Left lung (tissue), 4 donors: ENCODE measurements at regions not wholly inside any gene's neighbourhood (a gene's known extent, or its start where the extent isn't known, plus 50 kb on each side); places are given as distances from the start of the nearest gene placed in this dataset.

Experiments
- ATAC-seq: fragments of 200-7000 bp; cut with Tn5 transposase; one replicate; pipeline ENCODE4 v1.9.1; 2020; ENCODE audit warnings: moderate library complexity
- DNase-seq, 4 donors: peaks; one replicate each; pipeline ENCODE4 v3.0.0-alpha.2; 2013 to 2020
- H3K27ac ChIP-seq, 2 donors: fragments of 200-600 bp; sonication (generic) in 1 of 2; one replicate each; pipeline versions ENCODE4 v1.5.0 to v1.8.0; 2020 to 2021
- H3K27me3 ChIP-seq, 2 donors: fragments of 200-600 bp; sonication (generic) in 1 of 2; one replicate each; pipeline versions ENCODE4 v1.5.0 to v1.8.0; 2020 to 2021
- H3K36me3 ChIP-seq, 2 donors: fragments of 200-600 bp; sonication (generic) in 1 of 2; one replicate each; pipeline versions ENCODE4 v1.5.0 to v1.8.0; 2020 to 2021
- H3K4me1 ChIP-seq, 2 donors: fragments of 200-600 bp; one replicate each; pipeline ENCODE4 v1.8.0; 2021
- H3K4me3 ChIP-seq, 2 donors: fragments of 200-600 bp; sonication (generic) in 1 of 2; one replicate each; pipeline versions ENCODE4 v1.5.0 to v1.8.0; 2020 to 2021; ENCODE audit warnings: mild to moderate bottlenecking in 1 of 2
- H3K9me3 ChIP-seq, 2 donors: fragments of 200-600 bp; sonication (generic) in 1 of 2; one replicate each; pipeline versions ENCODE4 v1.5.0 to v1.8.0; 2020 to 2021
- intact Hi-C, 2 donors: fragments of 100-400 bp; cut with DNase I; formaldehyde crosslinking; loops; one replicate each; pipeline versions ENCODE4 v1.11.2 to v1.14.2; 2022
- TF ChIP-seq, protein P1 (sequence below), 2 donors: fragments of 200-600 bp; sonication (generic) in 1 of 2; IDR thresholded peaks; one replicate each; pipeline versions ENCODE4 v1.5.0 to v1.8.0; 2021; ENCODE audit warnings: antibody characterized with exemption in 2 of 2
- donor health status: DM: no; HTN: yes; CAD: no.
- donor health status: DM: no; HTN: no; CAD: no.

DNA sequence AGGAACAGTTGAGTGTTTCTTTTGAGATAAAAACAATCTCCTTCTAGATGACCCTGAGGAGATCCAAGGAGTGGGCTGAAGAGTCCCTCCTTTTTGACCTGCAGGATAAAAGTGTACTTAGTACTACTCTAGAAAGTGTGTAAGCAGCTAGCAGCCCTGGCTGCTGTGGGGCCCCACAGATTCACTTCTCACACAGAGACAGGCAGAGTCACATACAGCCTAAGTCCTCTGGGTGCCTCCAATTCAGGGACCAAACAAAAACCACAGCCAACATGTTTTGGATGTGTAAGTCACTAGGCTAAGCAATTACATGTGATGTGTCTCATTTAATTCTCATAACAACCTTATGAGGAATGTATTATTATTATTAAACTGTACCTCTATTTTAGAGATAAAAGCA, 97.1 kb downstream of the TMEM100 start:
- TF ChIP-seq, protein P1, sequence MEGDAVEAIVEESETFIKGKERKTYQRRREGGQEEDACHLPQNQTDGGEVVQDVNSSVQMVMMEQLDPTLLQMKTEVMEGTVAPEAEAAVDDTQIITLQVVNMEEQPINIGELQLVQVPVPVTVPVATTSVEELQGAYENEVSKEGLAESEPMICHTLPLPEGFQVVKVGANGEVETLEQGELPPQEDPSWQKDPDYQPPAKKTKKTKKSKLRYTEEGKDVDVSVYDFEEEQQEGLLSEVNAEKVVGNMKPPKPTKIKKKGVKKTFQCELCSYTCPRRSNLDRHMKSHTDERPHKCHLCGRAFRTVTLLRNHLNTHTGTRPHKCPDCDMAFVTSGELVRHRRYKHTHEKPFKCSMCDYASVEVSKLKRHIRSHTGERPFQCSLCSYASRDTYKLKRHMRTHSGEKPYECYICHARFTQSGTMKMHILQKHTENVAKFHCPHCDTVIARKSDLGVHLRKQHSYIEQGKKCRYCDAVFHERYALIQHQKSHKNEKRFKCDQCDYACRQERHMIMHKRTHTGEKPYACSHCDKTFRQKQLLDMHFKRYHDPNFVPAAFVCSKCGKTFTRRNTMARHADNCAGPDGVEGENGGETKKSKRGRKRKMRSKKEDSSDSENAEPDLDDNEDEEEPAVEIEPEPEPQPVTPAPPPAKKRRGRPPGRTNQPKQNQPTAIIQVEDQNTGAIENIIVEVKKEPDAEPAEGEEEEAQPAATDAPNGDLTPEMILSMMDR (IDR thresholded peaks at IDR 0.05): no peak
- Histone ChIP-seq H3K4me3 (no peak overlapping the region), H3K36me3 (no peaks in the 10 kb centered on the region), H3K27ac (peak overlapping the region in 1 of 2 donors; percentile 42), H3K4me1 (no peaks in the 10 kb centered on the region), H3K9me3 (no peaks in the 10 kb centered on the region), H3K27me3 (no peaks in the 10 kb centered on the region)
- DNase-seq (no peak), ATAC-seq (no peak)
- intact Hi-C loops: no loop called here

DNA sequence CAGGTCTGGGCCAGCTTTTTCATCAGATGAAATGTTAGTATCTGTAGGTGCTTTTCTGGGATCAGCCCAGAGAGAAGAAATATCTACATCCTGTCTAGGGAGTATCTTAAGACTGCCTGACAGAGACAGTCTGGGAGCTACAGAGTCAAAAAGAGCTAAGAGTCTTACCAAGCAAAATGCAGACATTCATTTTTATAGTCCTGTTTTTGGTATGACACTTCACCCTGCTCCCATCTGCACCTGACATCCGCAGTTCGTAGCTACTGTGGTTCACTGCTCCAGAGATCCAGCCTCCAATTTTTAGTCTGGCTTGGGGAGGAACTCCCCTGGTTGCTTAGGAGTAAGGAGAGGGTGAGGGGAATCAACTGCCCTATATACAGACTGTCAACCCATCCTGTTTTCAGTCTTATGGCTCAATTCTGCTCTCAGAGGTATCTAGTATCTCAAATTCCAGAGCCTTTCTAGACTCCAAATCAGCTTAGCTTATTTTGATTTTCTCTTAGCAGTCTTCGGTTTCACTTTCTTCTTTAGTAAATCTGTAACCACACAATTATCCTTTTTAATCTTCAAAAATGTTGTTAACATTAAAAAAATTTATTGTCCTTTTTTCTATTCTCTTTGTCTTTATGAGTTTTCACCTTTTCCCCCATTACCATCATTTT, 97.8 kb downstream of the TMEM100 start:
- Histone ChIP-seq H3K9me3 (no peaks in the 10 kb centered on the region), H3K36me3 (no peaks in the 10 kb centered on the region), H3K4me3 (no peak overlapping the region), H3K27ac (peak overlapping the region in 1 of 2 donors; percentile 42), H3K4me1 (no peaks in the 10 kb centered on the region), H3K27me3 (no peaks in the 10 kb centered on the region)
- ATAC-seq: no peak
- TF ChIP-seq, protein P1 (IDR thresholded peaks at IDR 0.05): no peak
- DNase-seq: no peak
- intact Hi-C loops: no loop called here

DNA sequence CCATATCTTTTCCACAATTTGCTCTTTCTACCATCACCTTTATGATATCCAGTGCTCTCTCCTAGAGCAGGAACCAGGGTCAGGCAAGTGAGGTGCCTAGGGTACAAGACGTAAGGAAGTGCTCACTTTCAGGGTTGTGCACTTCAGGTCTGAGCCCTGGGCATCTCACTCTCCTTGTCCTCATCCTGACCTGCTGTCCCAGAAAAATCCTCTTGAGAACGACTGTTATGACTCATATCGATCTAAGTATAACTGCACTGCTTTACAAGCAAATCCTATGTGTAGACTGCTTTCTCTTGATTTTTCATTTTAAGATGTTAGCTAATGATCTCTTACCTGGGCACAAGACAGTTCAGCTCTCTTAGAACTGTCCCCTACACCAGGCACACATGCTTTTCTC, 100.1 kb downstream of the TMEM100 start:
- no peaks in the 10 kb centered on the region for H3K27me3 ChIP-seq
- H3K36me3 ChIP-seq: no peaks in the 10 kb centered on the region
- intact Hi-C loops: no loop called here
- DNase-seq (no peak), ATAC-seq (peak; percentile 55)
- no peaks in the 10 kb centered on the region for H3K4me1 ChIP-seq
- H3K27ac ChIP-seq: peak overlapping the region in 1 of 2 donors; percentile 42
- no peaks in the 10 kb centered on the region for H3K9me3 ChIP-seq
- no peak overlapping the region for H3K4me3 ChIP-seq
- TF ChIP-seq, protein P1 (IDR thresholded peaks at IDR 0.05): no peak

DNA sequence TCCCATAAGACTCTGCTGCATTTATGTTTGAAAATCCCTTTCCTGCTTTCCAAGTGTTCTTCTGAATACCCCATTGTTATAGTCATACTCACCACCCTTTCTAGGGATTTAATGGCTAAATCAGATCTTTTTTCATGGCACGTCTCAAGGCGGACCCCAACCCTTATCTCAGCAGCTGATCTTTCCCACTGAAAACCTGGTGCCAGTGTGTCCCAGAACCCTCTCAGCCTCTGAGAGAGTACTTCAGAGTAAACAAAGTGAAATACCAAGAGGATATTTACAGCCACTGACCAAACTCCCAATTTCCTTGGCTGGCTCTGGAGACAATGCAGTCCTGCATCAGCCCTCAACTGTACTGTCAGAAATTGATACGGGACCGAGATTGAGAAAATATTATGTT, 101.7 kb downstream of the TMEM100 start:
- TF ChIP-seq, protein P1 (IDR thresholded peaks at IDR 0.05): no peak
- H3K27ac ChIP-seq: peak overlapping the region in 1 of 2 donors; percentile 15
- DNase-seq: no peak
- no peaks in the 10 kb centered on the region for H3K27me3 ChIP-seq
- no peak overlapping the region for H3K4me3 ChIP-seq
- H3K36me3 ChIP-seq: no peaks in the 10 kb centered on the region
- no peaks in the 10 kb centered on the region for H3K9me3 ChIP-seq
- H3K4me1 ChIP-seq: no peaks in the 10 kb centered on the region
- intact Hi-C loops: no loop called here
- no peak for ATAC-seq

DNA sequence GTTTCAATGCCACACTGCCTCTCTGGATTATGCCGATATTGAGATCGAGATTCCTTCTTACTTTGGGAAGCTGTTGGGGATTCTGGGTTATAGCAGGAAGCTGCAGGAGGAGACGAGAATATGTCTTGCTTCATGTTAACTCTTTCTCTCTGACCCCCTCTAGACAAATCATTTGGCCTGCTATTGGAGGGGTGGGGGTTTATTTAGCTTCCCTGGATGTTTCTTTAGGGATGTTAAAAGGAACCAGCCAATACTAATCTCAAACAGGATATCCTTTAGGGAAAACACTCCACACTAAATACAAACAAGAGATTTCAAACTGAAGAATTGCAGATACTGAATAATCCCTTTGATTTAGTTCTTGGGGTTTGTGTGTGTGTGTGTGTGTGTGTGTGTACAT, 102.6 kb downstream of the TMEM100 start:
- DNase-seq: no peak
- ATAC-seq: no peak
- Histone ChIP-seq H3K36me3 (no peaks in the 10 kb centered on the region), H3K27ac (peak overlapping the region in 1 of 2 donors; percentile 46), H3K4me3 (no peak overlapping the region), H3K9me3 (no peaks in the 10 kb centered on the region), H3K27me3 (no peaks in the 10 kb centered on the region), H3K4me1 (no peaks in the 10 kb centered on the region)
- TF ChIP-seq, protein P1 (IDR thresholded peaks at IDR 0.05): no peak
- intact Hi-C loops: no loop called here
